ENCODE measurements at regions not wholly inside any gene's neighbourhood (a gene's known extent, or its start where the extent isn't known, plus 50 kb on each side); places are given as distances from the start of the nearest gene placed in this dataset.

DNA sequence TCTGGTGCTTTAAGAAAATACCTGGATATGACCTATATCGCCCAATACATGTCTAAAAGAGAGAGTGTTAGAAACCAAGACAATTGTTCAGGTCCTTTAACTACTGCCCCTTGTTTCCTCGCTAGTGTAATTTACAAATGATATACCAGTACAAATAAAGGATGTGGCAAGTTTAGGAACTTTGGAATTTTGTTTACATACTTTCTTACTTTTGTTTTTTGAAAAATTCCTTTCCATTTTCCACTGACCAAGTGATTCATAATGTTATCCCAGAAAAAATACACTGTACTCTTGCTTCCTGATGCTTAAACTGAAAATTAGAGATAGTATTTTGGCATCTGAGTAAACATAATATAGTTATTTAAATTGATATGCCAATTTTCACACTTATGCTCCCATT lies 96.8 kb upstream of the CSNK1A1L start:
- TF ChIP-seq SP1 (IDR thresholded peaks at IDR 0.05) (no peak), FOXA1 (IDR thresholded peaks at IDR 0.05) (no peak), ARNT (IDR thresholded peaks at IDR 0.05) (no peak), FOXM1 (IDR thresholded peaks at IDR 0.05; ENCODE audit: borderline replicate concordance) (no peak), ELF4 (IDR thresholded peaks at IDR 0.05) (no peak), TARDBP (IDR thresholded peaks at IDR 0.05) (no peak), HDGF (IDR thresholded peaks at IDR 0.05; ENCODE audit: borderline replicate concordance) (no peak), SUZ12 (IDR thresholded peaks at IDR 0.05) (no peak), FOXK2 (IDR thresholded peaks at IDR 0.05) (no peak), BHLHE40 (IDR thresholded peaks at IDR 0.05; ENCODE audit: borderline replicate concordance) (no peak)

Data from HEK293T (cell line).